Amniotic epithelial cell (primary cell): ENCODE measurements at regions not wholly inside any gene's neighbourhood (a gene's known extent, or its start where the extent isn't known, plus 50 kb on each side); places are given as distances from the start of the nearest gene placed in this dataset.

ENCODE experiments used
- DNase-seq: peaks from one replicate; pipeline ENCODE4 v3.0.0-alpha.2; 2010; ENCODE audit warnings: low read depth

DNA sequence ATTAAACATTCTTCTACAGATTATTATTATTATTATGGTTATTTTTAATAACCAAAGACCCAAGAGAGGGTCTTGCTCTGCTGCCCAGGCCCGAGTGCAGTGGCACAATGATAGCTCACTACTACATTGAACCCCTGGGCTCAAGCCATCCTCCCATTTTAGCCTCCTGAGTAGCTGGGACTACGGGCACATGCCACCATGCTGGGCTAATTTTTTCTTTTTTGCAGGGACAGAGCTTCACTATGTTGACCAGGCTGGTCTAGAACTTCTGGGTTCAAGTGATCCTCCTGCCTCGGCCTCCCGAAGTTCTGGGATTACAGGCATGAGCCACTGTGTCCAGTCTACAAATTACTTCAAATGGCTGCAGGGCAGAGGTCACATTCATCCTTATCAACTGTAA lies 179.8 kb downstream of the KCNRG start:
- DNase-seq = no peak

DNA sequence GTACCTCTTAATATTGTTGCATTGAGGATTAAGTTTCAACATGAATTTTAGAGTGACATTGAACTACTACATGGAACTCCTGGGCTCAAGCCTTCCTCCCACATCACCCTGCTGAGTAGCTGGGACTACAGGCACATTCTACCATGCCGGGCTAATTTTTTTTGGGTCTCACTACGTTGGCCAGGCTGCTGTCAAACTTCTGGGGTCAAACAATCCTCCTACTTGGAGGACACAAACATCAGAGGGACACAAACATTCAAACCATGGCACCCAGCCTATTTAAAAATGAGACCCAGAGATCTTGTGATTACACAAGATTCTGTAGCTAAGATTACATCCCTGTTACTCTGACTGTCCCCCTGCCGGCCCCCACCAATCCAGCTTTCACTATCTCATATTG lies 180.9 kb downstream of the KCNRG start:
- DNase-seq = no peak

DNA sequence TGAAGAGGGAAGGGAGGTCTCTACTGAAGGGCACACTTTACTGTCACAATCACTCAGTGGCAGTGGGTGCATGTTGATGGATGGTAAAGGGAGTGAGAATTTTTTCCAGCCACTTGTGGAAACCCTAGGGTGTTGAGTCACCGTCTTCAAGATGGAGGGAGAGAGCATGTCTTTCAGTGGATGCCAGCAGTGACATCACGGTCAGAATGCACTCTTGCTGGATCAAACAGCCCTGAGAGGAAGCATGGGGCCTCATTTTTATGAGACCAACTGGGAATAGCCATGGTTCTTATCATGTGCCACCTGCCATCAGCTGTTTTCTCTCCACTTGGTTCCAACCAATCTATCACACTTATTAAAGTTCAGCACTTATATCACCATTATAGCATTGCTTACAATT lies 182.5 kb downstream of the KCNRG start:
- no peak for DNase-seq

DNA sequence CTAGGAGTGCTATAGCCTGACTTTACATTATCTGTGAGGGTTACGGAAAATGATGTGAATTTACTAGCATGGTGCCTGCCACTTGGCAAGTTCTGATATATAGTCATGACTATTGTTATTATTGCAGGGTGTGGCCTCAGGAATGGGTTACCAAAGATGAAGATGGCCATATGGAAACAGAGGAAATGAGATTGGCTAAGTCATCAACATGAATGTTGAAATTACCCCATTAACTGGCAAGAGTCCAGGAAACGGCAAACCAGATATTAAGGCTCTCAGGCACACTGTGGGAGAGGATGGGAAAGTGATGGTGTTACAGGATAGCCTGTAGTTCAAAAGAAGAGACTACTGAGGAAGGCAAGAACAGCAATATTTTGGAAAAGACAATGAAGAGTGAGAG lies 183.3 kb downstream of the KCNRG start:
- DNase-seq = peak; percentile 71

DNA sequence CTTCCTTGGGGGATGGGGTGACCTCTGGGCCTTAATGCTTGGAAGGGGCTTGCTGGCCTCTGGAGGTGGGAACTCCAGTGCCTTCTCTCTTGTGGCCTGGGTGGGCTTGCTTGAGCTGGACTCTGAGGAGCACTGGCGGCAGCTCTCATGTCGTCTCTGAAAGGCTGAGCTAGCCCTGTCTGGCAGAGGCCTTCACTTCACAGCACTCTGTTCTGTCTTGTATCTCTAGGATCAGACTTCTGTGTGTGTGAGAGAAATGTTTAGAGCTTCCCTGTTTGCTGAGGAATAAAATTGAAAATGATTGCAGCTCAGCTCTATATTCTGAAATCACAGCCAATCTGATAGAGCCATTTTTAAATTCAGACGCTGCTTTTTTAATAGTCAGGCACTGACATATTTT lies 185.3 kb downstream of the KCNRG start:
- peak; percentile 7 for DNase-seq

DNA sequence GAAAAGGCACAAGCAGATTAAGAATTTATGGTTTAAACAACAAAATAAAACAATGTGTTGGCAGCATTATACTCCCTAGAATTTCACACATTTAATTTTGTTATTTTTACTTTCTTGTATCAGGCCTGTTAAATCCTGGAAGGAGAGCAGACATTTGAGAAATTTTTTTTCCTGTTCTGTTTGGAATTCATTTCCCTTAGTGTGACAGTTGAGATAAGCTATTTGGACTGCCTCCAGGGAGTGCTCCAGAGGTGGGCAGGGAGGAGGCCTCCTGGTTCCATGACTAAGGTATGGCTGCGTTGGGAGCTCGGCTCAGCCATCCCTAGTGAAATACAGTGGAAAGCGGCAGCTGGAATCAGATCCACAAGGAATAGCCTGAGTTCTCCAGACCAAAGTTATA lies 185.7 kb downstream of the KCNRG start:
- DNase-seq = peak; percentile 77

DNA sequence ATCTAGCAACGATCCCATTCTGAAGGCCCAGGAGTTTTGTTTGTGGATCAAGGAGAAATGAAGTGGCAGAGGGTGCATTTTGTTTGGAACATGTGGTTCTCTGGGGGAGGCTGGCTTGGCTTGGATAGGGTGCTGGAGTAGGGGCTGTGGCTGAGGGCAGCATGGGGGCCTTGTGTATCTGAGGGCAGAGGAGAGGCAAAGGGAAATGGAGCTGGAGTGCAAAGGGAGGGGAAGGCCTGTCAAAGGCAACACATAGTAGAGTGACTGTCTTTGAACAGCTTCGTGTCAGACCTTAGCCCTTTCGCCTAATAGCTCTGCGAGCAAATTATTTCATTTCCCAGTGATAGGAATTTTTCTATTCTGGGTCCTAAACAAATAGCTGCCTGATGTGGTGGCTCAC lies 187.2 kb downstream of the KCNRG start:
- no peak for DNase-seq

DNA sequence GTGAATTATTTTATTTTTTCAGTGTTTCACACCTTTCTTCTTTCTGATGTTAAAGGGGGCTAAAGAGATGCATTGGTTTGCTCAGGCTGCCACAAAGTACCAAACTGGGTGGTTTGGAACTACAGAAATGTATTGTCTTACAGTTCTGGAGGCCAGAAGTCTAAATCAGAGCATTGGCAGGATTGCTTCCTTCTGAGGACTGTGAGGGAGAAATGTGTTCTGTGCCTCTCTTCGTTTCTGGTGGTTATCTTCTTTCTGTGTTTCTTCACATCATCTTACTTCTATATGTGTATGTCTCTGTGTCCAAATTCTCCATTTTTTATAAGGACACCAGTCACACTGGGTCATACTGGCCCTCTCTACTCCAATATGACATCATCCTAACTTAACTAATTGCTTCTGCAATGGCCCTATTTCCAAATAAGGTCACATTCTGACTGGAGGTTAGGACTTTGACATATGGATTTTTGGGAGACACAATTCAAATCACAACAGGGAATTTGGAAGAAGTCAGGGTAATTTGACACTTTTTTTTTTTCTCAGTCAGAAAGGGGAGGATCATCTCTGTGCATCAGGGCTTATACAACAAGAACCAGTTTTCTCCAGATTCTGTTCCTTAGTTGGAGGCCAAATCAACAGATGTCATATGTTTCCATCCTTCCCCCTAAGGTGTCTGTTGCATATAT lies 188.2 kb downstream of the KCNRG start:
- DNase-seq = no peak

DNA sequence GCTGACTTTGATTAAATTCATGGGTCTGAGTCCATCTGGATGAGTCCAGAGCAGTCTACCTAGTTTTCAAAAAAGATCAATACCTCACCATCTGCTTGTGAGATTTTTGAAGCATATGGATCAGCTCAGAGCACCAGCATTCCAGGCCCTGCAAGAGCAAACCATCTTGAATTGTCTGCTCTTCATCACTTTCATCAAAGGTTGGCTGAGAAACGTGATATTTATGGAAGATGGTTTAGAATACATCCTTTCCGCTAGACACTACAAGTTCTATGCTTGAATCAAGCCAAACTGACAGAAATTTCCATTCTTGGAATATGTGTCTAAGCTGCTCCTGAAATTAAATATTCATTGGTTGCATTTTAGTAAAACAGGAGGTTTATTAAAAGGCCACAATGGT lies 190.3 kb downstream of the KCNRG start:
- no peak for DNase-seq

DNA sequence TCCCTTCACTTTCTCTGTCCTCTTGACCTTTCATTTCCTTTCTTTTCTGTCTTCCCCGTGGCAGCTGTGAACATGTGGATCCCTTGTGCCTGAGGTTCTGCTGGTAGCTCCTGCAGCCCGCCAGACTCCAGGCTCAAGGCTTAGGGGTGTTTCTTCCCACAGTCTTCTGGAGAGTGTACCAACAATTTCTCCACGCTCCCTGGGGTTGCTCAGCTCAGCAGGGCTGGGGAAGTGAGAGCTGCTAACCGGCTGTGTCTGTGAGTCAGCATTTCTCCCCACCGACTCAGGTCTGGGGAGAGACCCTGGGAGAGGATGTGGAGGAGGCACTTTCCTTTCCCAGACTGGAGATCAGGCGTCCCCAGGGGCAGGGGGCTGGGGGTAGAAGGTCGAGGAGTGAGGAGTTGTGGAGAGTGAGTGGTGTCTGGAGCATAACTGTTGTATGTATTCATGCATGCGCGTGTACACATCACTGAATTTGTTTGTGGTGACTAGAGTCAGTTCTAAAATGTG lies 193.6 kb downstream of the KCNRG start:
- DNase-seq = peak; percentile 90

DNA sequence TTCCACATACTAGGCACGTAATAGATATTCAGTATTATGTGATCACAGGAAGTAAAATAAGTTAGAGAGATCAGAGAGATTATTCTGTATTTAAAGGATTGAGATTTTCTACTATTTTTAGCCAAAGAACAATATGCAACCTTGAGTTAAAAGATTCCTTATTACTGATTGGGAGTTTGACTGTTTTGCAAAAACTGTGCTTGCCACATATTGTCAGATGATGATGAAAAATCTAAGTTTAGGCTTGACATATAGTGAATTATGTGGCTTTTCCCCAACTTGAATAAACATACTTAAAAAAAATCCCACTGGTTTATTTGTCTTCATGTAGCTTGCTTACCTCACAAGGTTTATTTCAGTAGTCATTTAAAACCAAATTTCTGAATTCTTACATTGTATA lies 194.4 kb downstream of the KCNRG start:
- DNase-seq = peak; percentile 16

DNA sequence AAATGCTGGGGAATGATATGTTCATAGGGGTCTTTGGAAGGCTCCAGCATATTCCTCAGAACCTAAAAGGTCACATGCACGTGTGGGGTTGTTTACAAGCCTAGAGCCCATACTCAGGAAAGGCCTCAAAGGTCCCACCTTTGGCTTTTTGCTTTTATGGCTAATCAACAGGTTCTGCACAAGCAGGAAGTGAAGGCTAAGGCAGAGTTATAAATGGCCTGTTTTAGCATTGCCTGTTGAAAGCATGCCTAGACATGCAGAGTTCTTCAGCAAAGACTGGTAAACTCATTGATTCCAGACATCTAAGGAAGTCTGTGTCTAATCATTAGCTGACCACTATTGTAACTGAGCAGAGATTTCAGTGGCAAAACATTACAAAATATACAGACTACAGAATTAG lies 198.3 kb downstream of the KCNRG start:
- DNase-seq = no peak

DNA sequence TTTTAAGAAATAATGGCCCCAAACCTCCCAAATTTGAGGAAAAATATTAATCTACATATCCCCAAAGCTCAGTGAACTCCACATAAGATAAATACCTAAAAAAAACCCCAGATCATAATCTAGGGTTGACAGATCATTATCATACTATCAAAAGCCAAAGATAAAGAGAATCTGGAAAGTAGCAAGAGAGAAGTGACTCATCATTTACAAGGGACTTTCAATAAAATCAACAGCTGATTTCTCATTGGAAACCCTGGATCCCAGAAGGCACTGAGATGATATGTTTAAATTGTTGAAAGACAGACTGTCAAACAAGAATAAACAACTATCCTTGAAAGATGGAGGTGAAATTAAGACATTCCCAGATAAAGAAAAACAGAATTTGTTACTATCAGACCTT lies 199.3 kb downstream of the KCNRG start:
- DNase-seq = no peak

DNA sequence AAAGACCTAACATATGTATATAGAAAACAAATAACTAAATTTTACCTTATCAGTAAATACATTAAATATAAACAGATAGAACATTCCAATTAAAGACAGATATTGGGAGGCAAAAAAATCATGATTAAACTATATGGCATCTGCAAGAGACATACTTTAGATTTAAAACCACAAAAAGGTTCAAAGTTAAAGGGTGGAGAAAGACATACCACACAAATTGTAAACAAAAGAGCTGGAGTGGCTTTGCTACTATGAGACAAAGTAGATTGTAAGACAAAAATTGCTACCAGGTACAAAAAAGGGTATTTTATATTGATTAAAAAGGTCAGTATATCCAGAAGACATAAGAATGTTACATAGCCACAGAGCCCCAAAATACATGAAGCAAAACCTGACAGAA lies 200.2 kb downstream of the KCNRG start:
- peak; percentile 15 for DNase-seq

DNA sequence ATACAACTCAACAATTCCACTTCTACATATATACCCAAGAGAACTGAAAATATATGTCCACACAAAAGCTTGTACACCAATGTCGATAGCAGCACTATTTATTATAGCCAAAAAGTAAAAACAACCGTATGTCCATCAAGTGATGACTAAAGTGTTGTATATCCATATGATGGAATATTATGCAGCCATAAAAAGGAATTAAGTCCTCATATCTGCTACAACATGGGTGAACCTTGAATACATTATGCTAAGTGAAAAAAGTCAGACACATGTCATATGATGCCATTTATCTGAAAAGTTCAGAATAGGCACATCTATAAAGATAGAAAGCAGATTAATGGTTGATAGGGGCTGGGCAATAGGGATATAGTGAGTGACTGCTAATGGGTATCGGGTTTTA lies 204.5 kb downstream of the KCNRG start:
- no peak for DNase-seq

DNA sequence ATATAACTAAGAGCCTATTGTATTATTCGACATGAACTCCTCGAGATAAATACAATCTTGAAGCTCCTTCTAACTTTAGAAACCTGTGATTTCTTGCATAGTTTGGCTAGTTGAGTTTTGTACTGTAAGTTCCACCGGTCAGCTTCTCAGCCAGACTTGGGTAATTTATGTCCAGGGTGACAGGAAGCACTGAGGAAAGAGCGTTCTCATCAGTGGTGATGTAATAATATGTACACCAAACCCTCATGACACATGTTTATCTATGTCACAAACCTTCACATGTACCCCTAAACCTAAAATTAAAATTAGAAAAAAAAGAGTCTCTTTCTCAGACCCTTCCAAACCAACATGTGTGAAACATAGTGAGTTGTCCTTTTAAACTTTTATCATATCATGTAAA lies 205.7 kb downstream of the KCNRG start:
- no peak for DNase-seq

DNA sequence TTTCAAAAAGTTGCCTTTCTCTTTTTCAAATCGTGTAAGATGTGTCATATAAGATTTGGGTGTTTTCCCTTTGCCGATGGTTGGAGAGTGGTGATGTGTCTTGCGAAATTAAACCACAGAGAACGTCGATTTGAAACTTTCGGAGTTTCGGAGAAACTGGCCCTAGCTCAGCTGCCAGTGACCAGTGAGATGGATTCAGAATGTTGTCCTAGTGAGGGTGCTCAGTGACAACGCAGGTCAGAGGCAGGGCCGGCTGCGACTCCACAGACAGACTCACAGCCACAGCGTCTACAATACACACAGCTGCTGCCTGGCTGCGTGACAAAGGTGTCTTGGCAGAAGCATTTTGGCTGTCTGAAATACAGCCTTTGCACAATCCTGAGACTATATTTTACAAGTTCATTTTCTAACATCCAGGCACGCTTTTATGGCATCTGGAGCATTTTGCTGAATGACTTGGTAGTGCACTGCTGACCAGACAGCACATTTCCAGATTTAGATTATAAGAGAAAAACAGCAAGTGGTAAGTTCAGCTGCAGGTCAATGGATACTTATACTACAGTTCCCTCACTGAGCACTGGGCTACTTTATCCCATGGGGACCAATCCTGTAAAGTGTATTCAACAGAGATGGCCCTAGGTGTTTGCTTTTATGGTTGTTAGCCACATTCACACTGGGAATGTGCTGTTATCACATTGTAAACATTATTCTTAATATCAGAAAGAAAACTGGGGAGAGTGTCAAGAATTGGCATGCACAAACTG lies 207.5 kb downstream of the KCNRG start:
- peak; percentile 71 for DNase-seq

DNA sequence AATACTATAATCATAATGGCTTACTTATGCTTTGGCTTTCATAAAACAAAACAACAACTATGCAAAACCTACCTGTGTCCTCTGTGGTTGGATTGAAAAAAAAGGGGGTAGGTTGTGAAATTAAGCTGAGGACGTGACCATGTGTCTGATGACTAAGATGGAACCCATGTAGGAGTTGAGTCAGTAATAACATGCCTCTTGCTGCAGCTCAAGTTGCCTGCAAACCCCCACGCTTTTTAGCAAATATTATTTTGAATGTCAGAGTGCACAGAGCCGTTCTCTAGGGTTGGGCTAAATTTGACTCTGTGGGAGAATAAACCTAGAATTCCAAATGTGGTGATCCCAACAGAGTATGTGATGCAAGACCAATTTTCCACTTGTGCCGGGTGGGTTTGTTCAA lies 209.3 kb downstream of the KCNRG start:
- DNase-seq = peak; percentile 81

DNA sequence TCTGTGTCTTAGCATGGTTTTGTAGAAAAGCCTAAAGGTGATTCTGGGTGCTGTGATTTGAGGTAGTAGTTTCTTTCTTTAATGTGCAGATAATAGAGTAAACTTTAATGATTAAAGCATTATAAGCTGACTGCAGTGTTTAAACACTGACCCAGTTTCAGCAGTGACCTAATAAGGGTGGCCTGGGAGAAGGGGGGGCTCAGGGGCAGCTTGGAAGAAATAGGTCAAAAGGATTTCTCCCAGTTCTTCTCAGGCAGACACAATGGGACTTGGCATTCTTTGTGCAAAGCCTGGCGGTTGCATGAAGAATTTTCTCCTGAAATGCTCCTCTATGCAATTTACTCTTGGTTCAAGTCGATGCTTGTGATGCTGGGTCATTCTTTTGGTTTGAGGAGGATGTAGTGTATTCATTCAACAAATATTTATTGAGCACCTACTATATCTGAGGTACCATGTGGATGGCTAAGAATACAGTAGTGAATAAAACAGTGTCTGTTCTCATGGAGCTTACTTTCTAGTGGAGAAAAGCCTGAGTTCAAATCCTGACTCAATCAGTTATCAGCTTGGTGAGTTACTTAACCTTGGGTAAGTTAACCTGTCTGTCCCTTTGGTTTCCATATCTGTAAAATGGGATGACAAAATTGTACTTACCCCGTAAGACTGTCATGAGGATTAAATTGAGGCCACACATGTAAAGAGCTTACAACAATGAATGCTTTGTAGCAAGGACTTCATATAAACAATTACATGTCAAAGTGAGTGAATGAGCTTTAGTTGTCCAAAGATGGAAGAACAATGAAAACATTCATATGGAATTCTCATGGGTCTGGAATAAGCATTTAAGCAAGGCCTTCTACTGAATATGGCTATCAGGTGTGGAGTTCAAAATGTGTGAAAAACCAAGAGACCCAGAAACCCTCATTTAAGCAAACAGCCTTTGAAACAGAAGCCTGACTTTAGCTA lies 210.2 kb downstream of the KCNRG start:
- no peak for DNase-seq

DNA sequence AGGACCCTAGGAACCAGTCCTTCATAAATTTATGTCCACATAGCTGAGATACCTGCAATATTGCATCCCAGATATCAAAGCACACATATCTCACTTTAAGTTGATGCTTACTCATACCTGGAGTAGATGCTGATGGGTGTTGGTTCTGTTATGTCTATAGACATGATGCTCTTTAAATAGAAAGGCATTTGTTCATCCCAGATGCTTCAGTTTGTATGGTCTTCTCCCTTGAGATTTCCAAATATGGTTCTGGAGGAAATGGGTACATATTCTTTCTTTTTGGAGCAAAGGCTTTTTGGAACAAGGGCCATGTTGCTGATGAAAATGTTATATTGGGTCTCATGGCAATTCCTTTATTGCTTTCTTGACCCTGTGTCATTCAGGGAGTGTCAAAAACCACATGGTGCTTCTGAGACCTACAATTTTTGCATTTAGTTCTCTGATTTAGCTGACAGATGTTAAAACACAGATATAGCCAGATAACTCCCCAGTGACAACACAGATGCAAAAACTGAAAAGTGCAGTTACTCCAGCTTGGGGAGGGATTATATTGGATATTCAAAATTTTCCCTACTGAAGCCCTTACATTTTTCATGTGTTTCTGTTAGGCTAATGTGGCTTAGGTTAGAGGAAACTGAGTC lies 211.4 kb downstream of the KCNRG start:
- DNase-seq = no peak

DNA sequence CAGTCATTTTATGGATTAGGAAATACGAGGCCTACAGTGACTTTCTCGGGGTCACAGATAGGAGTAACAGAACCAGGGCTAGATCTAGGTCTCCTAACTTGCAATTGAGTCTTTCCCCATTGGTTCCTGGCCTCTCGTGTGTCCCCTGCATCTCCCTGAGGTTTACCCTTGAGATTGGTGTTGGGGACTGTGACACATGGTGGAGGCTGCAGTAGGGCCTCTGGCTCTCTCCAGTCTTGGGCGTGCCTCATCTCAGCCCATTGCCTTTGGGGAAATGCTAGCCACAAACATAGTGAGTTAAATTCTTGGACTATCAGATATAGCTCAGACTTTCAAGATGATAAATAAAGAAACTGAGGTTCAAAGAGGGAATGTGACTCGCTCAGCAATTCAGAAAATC lies 212.1 kb downstream of the KCNRG start:
- DNase-seq = no peak

DNA sequence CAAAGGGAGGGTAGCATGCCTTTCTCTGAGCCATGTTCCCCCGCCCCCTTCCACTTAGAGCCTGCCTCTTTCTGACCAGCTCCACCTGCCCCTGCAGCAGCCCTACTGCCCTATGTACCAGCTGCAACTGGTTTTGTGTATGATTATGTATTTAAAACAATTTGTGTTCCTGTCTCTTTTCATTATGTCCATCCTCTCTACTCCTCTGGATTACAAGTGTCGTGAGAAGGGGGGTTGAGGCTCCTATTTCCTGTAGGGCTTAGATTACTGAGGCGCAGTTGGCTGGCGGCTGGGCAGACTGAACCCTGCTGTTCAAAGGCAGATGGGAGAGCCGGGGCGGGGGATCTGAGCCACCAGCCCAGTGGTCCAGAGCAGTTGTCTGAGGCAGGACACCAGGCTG lies 213.3 kb downstream of the KCNRG start:
- no peak for DNase-seq
